ENCODE measurements at regions not wholly inside any gene's neighbourhood (a gene's known extent, or its start where the extent isn't known, plus 50 kb on each side); places are given as distances from the start of the nearest gene placed in this dataset.

DNA sequence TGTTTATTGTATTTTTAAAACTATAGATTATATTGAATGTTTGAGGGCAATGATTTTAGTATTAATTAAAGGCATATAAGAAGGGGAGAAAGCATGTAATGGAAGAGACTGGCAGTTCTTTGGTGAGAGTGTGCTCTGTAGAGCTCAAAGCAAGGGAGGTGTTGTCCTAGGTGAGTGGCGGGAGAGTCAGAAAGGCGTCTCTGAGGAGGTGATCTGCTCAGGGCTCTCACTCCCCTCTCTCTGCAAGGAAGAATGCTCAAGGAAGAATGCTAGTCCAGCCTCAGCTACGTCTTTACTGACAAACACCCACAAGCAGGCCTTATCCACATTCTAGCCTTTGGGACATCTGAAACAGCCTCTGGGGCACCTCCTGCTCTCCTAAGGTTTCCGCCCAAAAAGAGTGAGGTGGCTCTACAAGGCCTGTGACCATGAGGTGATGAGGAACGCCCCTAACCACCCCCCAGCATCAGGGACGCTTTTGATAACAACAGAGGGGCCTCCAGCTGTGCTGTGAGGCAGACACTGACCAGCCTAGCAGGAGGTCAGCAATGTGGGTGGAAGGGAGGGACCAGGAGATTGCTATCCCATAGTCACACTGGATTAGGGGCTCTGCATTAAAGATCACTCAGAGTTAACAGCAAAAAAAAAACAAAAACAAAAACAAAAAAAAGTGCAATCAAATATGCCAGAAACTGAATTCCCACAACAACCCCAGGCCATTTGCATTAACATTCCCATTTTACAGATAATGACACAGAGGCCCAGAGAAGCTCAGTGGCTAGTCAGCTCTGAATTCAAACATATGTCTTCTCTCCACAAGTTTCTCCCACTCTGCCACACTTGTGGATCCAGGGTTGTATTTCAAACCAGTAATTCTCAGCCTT, 202.2 kb upstream of the CTNNB1 start:
- DNase-seq (ENCODE audit: low spot score) = no peak
- TF ChIP-seq, protein P1, sequence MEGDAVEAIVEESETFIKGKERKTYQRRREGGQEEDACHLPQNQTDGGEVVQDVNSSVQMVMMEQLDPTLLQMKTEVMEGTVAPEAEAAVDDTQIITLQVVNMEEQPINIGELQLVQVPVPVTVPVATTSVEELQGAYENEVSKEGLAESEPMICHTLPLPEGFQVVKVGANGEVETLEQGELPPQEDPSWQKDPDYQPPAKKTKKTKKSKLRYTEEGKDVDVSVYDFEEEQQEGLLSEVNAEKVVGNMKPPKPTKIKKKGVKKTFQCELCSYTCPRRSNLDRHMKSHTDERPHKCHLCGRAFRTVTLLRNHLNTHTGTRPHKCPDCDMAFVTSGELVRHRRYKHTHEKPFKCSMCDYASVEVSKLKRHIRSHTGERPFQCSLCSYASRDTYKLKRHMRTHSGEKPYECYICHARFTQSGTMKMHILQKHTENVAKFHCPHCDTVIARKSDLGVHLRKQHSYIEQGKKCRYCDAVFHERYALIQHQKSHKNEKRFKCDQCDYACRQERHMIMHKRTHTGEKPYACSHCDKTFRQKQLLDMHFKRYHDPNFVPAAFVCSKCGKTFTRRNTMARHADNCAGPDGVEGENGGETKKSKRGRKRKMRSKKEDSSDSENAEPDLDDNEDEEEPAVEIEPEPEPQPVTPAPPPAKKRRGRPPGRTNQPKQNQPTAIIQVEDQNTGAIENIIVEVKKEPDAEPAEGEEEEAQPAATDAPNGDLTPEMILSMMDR (IDR thresholded peaks at IDR 0.05; ENCODE audit: borderline replicate concordance, control extremely low read depth, extremely low read depth, insufficient read depth, missing control alignments) = no peak
- in situ Hi-C loops (cut with MboI; ENCODE audit: low sequenced_read_pairs, unreplicated experiment) = no loop called here

DNA sequence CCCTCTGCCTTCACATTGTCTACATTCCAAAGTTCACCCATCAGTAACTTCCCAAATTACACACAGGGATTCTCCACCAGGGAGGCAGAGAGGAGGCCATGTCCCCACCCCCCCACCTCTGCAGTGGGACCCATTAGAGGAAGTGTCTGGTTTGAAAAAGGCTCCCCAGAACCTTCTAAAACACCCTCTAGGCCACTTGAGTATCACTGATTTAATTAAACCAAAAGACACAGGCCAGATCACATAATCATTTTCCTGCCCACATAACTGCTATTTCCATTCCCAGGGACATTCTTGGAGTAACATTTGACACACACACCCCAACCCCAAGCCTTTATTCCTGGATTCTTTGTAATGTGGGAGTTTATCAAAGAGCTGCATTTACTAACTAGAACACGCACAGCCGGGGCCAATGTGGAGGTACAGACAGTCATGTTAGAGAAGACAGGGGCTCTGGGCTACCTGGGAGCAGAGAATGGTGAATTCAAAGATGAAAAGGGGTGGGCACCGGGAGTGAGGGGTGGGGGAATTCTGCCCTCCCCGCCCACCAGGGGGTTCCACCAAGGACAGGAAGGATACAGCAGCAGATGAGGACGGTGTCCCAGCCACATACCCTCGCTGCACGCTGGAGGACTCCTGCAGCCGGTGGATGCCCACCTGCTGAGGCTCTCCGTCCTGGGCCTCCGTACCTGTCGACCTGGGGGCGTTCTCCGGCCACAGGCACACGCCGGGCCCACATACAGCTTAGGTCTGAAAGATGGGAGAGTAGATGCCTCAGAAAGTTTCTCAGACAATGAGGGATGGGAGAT, 201.4 kb upstream of the CTNNB1 start:
- in situ Hi-C loops (cut with MboI; ENCODE audit: low sequenced_read_pairs, unreplicated experiment) = no loop called here
- no peak for DNase-seq (ENCODE audit: low spot score)
- TF ChIP-seq, protein P1 (IDR thresholded peaks at IDR 0.05; ENCODE audit: borderline replicate concordance, control extremely low read depth, extremely low read depth, insufficient read depth, missing control alignments) = no peak

DNA sequence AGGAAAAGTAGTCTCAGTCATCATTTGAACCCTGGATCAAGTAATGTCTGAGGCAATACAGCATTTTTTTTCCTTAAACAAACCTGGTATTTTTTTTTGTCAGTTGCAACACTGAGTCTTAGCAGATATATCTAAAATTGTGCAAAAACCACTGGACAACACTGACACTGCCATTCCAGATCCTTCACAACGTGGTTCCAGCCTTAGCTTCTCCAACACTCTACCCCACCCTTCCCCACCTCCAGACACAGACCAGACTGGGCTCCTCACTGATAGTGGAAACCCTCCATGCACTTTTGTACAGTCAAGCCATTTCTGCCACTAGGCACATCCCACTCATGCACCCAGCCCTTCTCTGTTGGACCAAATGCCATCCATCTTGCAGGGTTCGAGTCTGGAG, 199.6 kb upstream of the CTNNB1 start:
- DNase-seq (ENCODE audit: low spot score) = no peak
- TF ChIP-seq, protein P1 (IDR thresholded peaks at IDR 0.05; ENCODE audit: borderline replicate concordance, control extremely low read depth, extremely low read depth, insufficient read depth, missing control alignments) = no peak
- in situ Hi-C loops (cut with MboI; ENCODE audit: low sequenced_read_pairs, unreplicated experiment) = no loop called here

DNA sequence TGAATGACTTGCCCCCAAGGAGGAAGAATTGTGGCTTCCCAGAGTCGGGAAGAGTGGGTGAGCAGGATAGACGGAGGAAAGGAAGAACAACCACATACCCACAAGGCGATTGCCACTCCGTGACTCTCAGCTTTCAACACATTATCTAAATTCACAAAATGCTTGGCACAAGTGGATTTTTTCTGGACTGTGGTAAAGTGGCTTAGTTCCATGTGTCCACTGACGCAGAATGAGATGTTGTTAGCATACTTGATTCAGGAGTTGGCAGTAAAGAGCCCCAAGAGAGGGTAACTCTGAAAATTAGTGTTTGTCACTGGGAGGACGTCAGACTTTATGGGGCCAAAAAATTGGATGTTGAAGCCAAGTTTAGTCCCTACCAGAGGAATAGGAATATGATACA, 198.8 kb upstream of the CTNNB1 start:
- no peak for DNase-seq (ENCODE audit: low spot score)
- TF ChIP-seq, protein P1 (IDR thresholded peaks at IDR 0.05; ENCODE audit: borderline replicate concordance, control extremely low read depth, extremely low read depth, insufficient read depth, missing control alignments) = no peak
- in situ Hi-C loops (cut with MboI; ENCODE audit: low sequenced_read_pairs, unreplicated experiment) = no loop called here

- TF ChIP-seq, protein P1 (IDR thresholded peaks at IDR 0.05; ENCODE audit: borderline replicate concordance, control extremely low read depth, extremely low read depth, insufficient read depth, missing control alignments) = no peak
- in situ Hi-C loops (cut with MboI; ENCODE audit: low sequenced_read_pairs, unreplicated experiment) = no loop called here
Measured at GRCh38 chr3:41001556-41001955, 197.7 kb upstream of the CTNNB1 start.

GRCh38 chr3:41002104-41002503, 197.2 kb upstream of the CTNNB1 start:
- DNase-seq (ENCODE audit: low spot score) = no peak
- in situ Hi-C loops (cut with MboI; ENCODE audit: low sequenced_read_pairs, unreplicated experiment) = no loop called here
- TF ChIP-seq, protein P1 (IDR thresholded peaks at IDR 0.05; ENCODE audit: borderline replicate concordance, control extremely low read depth, extremely low read depth, insufficient read depth, missing control alignments) = no peak

More at GRCh38 chr3:41001556-41001955, 197.7 kb upstream of the CTNNB1 start:
- DNase-seq (ENCODE audit: low spot score) = no peak

Data from GM13976 (cell line).